Activated naive CD4-positive, alpha-beta T cell treated with anti-CD3 and anti-CD28 coated beads, Interleukin-2, amount 50 U/mL, for 16 hours (primary cell): ENCODE measurements at regions not wholly inside any gene's neighbourhood (a gene's known extent, or its start where the extent isn't known, plus 50 kb on each side); places are given as distances from the start of the nearest gene placed in this dataset.

Source experiments
- DNase-seq: peaks from one replicate; pipeline ENCODE4 v3.0.0-alpha.2; 2020

DNA sequence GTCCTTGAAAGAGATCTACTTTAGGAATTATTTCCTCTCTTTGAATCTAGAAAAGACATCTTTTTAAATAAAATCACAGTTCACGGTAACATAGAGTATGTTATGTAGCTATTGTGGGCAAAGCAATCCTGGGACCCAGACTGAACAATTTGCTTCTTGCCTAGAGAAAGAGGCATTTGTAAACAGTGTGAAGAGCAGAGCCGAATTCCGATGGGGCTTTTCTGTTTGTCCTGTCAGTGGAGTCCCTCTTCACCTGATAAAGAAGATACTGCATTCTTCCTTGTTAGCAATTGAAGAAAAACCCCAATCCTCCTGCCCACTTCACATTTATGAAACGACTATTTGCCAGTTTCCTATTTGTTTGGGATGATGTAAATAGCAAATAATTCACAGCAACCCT is 462.9 kb downstream of the WDR72 start:
- DNase-seq: no peak

DNA sequence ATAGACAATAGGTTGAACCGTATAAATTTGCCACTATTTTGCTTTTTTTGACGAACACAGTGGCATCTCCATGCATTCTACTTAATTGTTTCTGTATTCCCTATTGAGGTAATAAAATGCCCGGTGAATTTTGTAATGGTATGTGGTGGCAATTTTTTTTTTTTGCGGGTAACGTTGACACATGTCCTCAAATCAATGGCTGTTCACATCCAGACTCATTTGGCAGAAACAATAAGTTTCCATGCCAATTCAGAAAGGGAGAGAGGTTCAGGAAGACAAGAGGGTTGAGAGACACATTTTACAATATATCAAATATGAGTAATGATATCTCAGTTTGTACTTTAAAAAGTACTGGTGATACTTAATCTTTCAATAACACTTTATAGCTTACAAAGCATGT is 463.9 kb downstream of the WDR72 start:
- no peak for DNase-seq

DNA sequence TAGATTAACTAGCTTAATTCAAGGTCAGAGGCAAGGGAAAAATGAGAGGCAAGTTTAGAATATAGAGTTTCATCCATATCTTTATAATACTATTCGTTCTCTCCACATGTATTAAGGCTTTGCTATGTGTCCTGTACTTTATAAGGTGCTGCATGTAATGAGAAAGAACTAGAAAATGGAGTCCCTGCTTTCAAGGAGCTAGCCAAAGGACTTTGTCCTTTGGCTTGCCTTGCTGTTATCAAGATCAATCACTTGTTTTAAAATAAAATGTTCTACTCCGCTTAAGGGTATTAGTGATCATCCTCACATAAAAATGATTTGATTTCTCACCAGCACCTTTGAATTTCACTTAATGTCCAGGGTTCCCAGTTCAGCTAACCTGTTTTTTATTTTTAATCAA is 470.9 kb downstream of the WDR72 start:
- DNase-seq: no peak

DNA sequence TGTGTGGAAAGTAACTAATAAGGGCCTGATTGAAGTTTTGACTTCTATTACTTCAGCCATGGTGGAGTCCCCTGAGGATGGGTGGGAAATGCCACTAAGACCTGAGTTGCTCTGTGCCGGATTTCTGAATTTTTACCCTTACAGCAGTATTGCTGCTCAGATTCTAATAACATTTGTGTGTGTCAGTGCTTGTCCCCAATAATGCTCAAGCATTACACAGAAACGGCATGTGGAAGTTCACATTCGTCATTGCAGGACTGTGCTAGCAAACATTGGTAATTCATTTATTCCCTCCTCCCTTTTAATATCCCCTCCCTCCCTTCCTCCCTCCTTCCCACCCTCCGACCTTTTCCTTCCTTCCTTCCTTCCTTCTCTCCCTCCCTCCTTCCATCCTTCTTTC is 484.5 kb upstream of the ONECUT1 start:
- no peak for DNase-seq

DNA sequence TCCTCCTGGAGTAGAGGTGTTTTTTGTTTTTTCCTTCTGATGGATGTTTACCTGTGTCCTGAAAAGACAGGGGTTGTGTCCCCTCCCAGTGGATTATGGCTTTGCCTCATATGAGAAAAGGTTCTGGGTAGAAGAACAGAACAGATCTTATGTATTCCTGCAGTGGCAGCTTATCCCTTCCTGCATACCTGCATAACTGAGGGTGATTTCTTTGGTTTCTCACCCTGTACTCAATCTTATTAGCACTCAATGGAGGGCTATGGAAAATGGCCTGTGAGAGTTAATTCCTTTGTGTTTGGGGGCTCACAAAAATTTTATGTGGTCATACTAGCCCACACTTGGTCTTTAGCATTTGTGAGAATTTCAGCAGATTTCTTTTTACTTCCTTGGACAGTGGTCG is 482.0 kb upstream of the ONECUT1 start:
- no peak for DNase-seq

- no peak for DNase-seq
Measured at GRCh38 chr15:53266176-53266575, 476.0 kb upstream of the ONECUT1 start.

- no peak for DNase-seq
Measured at GRCh38 chr15:53260647-53261046, 470.5 kb upstream of the ONECUT1 start.

GRCh38 chr15:53256457-53256856 is 466.3 kb upstream of the ONECUT1 start:
- DNase-seq: no peak

DNA sequence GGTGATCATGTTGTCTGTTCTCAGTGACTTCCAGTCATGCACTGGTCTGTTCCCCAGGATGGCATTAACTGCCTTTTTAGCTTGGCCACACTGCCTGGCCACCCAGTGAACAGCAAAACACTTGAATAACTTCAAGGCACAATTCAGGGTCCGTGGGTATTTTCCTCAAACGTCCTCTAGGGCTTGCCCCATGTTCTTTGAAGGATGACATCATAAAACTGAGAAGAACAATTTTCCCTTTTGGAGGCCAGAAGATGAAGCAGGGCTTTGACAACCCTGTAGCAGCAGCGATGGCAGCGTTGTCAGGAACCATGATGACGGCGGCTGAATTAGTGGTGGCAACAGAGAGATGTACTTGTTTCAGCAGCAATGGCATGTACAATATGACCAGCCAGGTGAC is 465.9 kb upstream of the ONECUT1 start:
- DNase-seq: no peak

GRCh38 chr15:53251996-53252395 is 461.9 kb upstream of the ONECUT1 start:
- DNase-seq: no peak

GRCh38 chr15:53251523-53251922 is 461.4 kb upstream of the ONECUT1 start:
- no peak for DNase-seq

GRCh38 chr15:53247041-53247708 is 457.0 kb upstream of the ONECUT1 start:
- DNase-seq: no peak

- no peak for DNase-seq
Measured at GRCh38 chr15:53246404-53246803, 456.3 kb upstream of the ONECUT1 start.

GRCh38 chr15:53233801-53234200 is 443.7 kb upstream of the ONECUT1 start:
- DNase-seq: no peak

DNA sequence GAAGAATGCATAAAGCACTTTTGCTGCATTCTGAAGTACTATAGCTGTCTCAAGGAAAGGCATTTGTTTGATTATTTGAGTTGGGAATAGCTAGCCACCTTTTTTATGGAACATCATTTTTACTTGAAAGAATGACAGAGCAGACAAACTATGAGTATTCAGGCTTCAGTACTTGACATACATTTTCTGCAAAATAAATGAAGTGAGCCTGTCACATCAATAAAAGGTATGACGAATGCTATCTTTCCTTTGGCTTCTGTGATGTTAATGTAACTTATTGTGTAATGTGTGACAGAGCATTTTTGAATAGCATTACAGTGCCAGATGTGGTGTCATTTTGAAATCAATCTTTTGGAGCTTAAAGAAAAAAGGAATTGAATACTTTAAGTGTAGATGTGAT is 440.3 kb upstream of the ONECUT1 start:
- no peak for DNase-seq

DNA sequence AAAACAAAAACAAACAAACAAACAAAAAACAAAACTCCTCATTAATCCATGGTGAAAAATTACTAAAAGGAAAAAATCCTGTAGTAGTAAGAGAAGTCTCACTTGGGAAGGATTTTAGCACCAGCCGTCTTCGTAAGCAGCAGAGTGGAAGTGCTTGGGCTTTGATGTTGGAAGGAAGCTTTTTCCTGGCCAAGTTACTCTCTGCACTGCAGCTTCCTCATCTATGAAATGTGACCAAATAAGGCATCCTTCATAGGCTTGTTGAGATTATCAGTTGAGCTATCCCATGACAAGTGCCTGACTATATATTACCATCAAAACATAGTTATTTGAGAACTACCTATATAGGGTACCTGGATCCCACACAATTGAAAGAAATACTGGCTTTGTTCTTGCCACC is 436.4 kb upstream of the ONECUT1 start:
- no peak for DNase-seq

- no peak for DNase-seq
Measured at GRCh38 chr15:53225781-53226180, 435.6 kb upstream of the ONECUT1 start.

DNA sequence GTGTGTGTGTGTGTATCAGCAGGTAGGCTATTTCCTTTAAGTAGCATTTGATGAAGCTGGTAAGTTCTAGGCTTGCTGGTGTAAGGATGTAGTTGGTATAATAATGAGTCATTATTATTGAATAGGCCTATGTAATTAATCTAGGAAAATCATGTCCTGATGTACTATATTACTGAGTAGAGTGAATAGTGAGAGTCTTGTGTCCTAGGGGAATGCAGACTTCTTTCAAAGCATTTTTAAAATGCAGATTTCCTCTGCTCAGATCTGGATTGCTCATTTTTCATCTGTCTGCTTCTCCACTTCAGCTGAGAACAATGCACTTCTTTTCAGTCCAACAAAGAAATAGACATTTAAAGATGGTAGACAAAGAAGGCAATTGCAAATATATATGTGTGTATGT is 434.2 kb upstream of the ONECUT1 start:
- no peak for DNase-seq

DNA sequence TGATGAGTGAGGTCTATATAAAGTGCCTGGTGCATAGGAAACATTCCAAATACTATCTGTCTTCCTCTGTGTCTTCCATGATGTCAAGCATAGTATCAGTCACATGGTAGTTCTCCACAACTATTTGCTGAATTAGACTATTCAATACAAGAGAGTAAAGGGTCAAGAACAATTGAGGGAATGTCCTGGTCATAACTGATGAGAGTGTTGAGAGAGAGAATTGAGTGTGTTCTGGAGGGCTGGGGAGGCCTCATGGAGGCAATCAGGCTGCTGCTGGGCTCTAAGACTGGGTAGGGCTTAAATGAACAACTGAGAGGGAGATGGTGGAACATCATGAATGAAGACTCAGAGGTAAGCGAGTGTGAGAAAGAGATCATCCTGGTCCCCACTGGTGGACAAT is 433.7 kb upstream of the ONECUT1 start:
- DNase-seq: no peak

DNA sequence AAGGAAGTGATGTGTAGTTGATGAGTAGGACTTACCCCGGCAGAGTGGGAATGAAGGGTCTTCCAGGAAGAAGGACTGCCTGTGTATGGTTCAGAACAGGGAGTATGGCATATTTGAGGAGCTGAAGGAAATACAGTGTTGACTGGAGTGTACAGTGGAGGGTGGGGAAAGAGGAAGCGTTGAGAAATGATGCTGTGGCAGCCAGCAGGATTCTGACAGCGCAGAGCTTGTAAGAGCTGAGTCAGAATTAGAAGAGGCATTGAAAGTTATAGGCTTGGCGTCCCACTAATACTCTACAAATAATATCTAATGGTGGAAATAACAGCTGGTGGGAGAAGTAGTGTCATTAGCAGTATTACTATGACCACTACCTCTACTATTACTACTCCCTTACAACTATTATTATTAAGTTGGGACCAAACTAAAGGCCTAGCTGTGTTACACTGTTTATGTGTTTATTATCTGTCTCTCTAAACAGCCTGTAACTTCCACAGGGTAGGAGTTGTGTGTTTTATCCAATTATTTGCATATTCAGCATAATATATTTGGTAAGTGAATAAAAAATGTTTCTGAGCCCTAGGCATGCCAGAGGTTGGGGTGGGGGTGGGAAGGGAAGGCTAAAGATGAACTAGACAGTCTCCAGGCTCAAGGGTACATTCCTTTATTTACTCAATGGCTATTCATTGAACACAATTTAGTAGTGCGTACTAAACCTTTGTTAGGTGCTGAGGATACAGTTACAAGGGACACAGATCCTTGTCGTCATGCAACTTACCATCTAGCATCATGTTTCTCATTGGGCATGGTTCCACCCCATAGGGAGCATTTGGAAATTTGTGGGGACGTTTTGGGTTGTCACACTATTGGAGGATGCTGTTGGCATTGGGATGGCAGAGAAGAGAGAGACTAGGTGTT is 428.8 kb upstream of the ONECUT1 start:
- no peak for DNase-seq

- DNase-seq: no peak
Measured at GRCh38 chr15:53216036-53216435, 425.9 kb upstream of the ONECUT1 start.

- no peak for DNase-seq
Measured at GRCh38 chr15:53213336-53213735, 423.2 kb upstream of the ONECUT1 start.

GRCh38 chr15:53212785-53213184 is 422.6 kb upstream of the ONECUT1 start:
- DNase-seq: no peak

- DNase-seq: no peak
Measured at GRCh38 chr15:53210653-53211052, 420.5 kb upstream of the ONECUT1 start.
